ENCODE measurements at regions not wholly inside any gene's neighbourhood (a gene's known extent, or its start where the extent isn't known, plus 50 kb on each side); places are given as distances from the start of the nearest gene placed in this dataset.

DNA sequence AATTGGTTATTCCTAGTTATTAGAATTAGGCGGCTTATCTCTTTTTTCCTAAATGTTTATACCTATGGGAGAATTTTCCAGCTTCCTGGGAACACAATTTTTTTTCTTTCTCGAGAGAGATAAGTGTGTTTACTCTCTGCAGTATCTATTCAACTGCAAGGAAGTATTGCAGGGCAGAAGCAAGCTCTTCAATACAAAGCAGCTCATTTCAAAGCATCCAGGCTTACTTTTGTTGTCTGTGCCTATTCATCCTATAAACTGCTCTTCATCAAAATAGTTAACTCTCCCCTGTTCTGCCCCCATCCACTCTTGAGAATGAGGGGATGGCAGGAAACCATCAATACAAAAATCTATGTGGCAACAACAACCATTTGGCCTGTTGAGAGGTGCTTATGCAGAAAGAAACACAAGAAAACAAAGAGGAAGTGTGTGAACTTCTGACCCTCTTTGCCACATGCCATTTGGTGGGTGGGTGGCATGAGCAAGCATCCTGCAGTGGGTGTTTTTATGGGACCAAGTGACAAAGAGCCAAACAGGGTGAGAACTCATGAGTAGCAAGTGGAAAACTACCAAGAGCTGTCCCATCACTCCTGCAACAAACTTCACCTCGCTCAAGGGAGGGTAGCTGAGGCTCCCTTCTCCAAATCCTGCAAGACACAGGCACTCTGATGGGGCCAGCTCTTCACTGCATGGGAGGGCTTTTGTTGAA lies 50.6 kb upstream of the MRPS6 start:
- H3K27ac Mint-ChIP-seq, result no peak overlapping the region
- no peaks in the 10 kb centered on the region for H3K36me3 Mint-ChIP-seq
- peaks cover 12% of the 10 kb centered on the region for H3K4me1 Mint-ChIP-seq
- H3K9me3 Mint-ChIP-seq, result no peaks in the 10 kb centered on the region
- H3K4me3 Mint-ChIP-seq, result no peak overlapping the region
- DNase-seq, result peak; percentile 29
- H3K27me3 Mint-ChIP-seq, result no peaks in the 10 kb centered on the region

DNA sequence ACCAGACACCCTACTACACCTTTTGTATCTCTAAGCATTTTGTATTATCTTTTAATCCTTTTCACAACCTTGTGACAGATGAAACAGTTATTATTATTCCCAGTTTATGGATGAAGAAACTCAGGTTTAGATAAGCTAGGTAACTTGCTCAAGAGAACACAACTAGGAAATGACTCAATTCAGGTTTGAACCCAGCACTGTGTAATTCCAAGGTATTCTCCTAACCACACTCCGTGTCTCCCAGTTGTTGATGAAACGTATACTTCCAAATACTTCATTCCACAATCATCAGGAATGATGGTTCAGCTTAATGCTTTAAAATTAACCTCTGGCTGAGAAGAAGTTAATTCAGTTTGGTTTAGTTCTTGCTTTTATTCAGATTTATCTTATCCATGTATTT lies 51.7 kb upstream of the MRPS6 start:
- Mint-ChIP-seq H3K27ac (no peak overlapping the region), H3K36me3 (no peaks in the 10 kb centered on the region)

DNA sequence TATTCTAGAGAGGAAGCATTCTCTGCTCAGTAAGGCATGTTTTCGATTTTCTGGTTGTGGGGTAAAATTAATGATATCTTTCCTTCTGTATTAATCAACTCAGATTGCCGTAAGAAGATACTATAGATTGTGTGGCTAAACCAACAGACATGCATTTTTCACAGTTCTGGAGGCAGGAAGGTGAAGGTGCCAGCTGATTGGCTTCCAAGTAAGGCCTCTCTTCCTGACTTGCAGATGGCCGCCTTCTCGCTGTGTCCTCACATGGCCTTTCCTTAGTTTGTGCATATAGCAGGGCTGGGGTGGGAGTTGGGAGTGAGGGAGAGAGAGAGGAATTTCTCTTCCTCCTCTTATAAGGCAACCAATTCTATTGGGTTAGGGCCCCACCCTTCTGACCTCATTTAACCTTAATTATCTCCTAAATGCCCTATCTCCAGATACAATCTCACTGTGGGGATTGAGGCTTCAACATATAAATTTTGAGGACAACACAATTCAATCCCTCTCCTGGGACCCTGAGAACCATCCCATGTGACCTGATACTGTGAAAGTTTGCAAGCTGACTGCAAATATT lies 52.3 kb upstream of the MRPS6 start:
- Mint-ChIP-seq H3K27me3 (no peaks in the 10 kb centered on the region), H3K9me3 (peaks cover 1% of the 10 kb centered on the region), H3K4me3 (no peak overlapping the region), H3K27ac (no peak overlapping the region), H3K4me1 (peaks cover 12% of the 10 kb centered on the region), H3K36me3 (no peaks in the 10 kb centered on the region)
- DNase-seq, result no peak

More for the DNA sequence above, 51.7 kb upstream of the MRPS6 start:
- H3K27me3 Mint-ChIP-seq, result no peaks in the 10 kb centered on the region
- no peak for DNase-seq
- H3K4me3 Mint-ChIP-seq, result no peak overlapping the region
- peaks cover 1% of the 10 kb centered on the region for H3K9me3 Mint-ChIP-seq
- H3K4me1 Mint-ChIP-seq, result peaks cover 12% of the 10 kb centered on the region

DNA sequence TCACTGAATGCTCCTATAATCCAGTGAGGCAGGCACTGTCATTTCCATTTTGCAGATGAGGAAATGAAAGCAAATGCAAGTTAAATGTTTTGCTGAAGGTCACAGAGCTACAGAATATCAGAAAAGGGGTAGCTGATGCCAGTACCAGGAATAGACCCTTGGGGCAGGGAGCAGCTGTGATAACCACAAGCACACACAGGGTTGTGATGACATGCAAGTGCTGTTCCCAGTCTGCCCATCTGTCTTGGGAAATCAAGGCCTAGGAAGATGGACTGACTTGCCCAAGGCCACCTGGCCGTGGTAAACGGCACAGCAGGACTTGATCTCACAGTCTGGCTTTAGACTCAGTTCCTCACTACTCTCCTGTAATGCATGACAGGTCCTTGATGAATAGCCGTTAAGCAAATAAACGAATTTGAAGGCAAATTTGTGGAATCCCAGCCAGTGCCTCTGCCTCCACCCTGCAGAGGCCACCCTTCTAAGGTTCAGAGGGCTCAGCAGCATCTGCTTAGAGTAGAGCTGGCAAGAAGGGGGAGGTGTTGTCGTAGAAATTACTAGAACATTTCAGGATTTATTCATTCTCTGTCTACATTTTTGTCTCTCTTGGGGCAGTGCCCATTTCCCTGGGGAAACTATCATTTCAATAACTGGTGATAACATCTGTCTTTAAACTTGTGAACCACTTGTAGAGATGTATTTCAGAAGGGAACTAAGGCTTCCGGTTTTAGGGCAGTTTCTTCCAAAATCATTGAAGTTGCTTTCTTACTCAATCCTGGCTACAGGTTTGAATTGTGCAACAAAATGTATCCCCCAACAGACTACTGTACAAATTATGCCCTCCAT lies 53.2 kb upstream of the MRPS6 start:
- Mint-ChIP-seq H3K9me3 (peaks cover 4% of the 10 kb centered on the region), H3K36me3 (no peaks in the 10 kb centered on the region), H3K4me1 (peaks cover 12% of the 10 kb centered on the region), H3K27ac (no peak overlapping the region), H3K27me3 (no peaks in the 10 kb centered on the region), H3K4me3 (no peak overlapping the region)
- DNase-seq, result no peak

DNA sequence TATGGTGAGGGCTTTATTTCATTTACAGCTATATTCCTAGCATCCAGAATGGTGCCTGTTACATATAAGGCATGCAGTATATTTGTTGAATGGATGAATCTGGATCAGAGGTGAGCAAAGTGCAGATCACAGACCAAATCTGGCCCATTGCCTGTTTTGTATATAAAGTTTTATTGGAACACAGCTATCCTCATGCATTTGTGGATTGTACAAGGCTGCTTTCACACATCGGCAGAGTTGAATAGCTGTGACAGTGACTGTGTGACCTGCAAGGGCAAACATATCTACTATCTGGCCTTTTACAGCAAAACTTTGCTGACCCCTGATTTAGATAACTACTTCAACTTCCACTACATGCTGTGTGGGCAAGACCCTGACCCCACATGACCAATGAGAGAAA lies 54.0 kb upstream of the MRPS6 start:
- H3K9me3 Mint-ChIP-seq, result peaks cover 11% of the 10 kb centered on the region
- peaks cover 7% of the 10 kb centered on the region for H3K36me3 Mint-ChIP-seq
- H3K27me3 Mint-ChIP-seq, result no peaks in the 10 kb centered on the region
- H3K27ac Mint-ChIP-seq, result no peak overlapping the region
- no peak overlapping the region for H3K4me3 Mint-ChIP-seq
- H3K4me1 Mint-ChIP-seq, result peaks cover 12% of the 10 kb centered on the region
- DNase-seq, result no peak

DNA sequence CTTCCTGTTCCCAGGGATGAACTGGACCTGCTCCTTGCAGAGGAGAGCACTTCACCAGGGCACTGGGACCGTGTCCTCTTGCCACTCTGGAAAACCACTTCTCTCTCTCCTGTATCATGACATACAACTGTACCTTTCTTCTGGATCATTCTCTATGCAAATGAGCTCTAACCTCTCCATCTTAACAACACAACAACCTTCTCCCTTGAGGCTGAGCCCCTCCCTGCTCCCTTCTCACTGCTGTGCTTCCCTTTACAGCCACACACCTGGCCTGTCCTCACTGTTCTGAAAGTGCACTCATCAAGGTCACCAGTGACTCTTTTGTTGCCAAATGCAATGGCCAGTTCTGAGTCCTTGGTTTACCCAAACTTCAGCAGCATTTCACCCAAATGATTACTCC lies 54.5 kb upstream of the MRPS6 start:
- Mint-ChIP-seq H3K36me3 (peaks cover 7% of the 10 kb centered on the region), H3K4me3 (no peak overlapping the region), H3K9me3 (peaks cover 16% of the 10 kb centered on the region), H3K27me3 (no peaks in the 10 kb centered on the region), H3K4me1 (peaks cover 12% of the 10 kb centered on the region), H3K27ac (no peak overlapping the region)
- no peak for DNase-seq

DNA sequence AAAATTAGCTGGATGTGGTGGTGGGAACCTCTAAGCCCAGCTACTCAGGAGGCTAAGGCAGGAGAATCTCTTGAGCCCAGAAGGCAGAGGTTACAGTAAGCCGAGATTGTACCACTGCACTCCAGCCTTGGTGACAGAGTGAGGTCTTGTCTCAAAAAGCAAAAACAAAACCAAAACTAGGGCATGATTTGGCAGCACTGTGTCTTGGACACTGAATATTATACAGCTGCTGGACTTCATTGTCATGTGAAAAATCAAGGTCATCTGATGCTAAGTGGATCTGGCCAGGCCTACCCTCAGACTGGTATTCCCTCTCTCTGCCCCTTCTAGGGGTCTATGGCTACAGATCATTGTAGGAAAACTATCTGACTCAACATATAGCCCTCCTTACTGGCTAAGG lies 55.2 kb upstream of the MRPS6 start:
- peaks cover 21% of the 10 kb centered on the region for H3K9me3 Mint-ChIP-seq
- no peaks in the 10 kb centered on the region for H3K27me3 Mint-ChIP-seq
- H3K4me3 Mint-ChIP-seq, result no peak overlapping the region
- H3K36me3 Mint-ChIP-seq, result peaks cover 7% of the 10 kb centered on the region
- no peak overlapping the region for H3K27ac Mint-ChIP-seq
- H3K4me1 Mint-ChIP-seq, result peaks cover 12% of the 10 kb centered on the region
- no peak for DNase-seq

DNA sequence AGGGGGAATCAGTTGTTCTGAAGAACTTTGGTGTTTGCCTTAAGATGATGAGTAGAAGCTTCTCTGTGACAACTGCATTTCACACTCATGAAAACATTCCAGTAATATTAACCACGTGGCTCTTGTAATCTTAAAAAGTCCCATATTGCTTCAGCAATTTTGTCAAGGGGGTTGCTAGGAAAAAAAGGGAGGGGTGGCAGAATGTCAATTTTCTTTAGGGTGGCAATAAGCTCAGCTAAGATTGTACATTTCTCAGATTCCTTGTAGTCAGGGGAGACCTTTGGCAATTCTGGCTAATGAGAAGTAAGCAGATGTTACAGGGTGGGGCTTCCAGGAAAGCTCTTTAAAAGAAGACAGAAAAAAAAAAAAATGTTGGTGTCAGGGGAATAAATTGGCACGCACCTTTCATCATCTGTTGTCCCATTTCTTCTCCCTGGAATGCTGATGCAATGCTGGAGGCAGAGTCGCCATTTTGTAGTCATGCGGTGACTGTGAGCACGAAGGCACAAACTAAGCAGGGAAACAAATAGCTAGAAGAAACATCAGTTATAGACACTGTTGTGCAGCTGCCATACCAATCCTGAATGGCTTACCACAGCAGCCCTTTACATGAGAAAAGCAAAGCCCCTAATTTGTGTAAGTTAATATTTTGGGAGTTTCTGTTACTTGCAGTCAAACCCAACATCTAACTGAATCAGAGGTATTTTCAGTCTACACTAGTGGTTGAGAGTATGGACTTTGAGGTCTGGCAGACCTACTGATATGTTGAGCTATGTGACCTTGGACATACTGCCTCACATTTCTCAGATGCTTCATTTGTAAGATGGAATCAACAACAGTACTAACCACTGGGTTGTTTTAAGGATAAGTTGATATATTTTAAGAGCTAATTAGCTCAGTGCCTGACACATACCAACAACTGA lies 56.1 kb upstream of the MRPS6 start:
- Mint-ChIP-seq H3K4me3 (no peak overlapping the region), H3K27me3 (no peaks in the 10 kb centered on the region), H3K4me1 (peaks cover 11% of the 10 kb centered on the region), H3K27ac (no peak overlapping the region), H3K36me3 (peaks cover 7% of the 10 kb centered on the region), H3K9me3 (peaks cover 25% of the 10 kb centered on the region)
- DNase-seq, result no peak

DNA sequence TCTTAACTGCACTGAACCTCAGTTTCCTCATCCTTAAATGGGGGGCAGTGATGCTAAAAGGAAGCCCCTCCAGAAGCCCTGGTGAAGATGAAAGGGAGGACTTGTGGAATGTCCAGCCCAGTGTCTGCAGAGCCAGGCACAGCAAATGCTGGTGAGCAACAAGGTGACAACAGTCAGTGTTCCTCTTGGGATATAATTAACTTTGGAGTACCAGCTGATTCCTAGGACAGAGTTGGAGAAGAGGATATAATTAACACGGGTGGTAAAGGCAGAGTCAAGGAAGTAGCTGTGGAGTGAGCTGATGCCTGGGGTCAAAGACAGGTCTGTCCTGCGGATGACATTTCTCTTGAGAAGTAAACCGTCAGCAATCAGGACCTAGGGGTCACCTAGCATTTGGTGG lies 60.7 kb upstream of the MRPS6 start:
- H3K27ac Mint-ChIP-seq, result no peak overlapping the region
- H3K4me1 Mint-ChIP-seq, result peaks cover 6% of the 10 kb centered on the region
- H3K27me3 Mint-ChIP-seq, result no peaks in the 10 kb centered on the region
- peaks cover 42% of the 10 kb centered on the region for H3K9me3 Mint-ChIP-seq
- DNase-seq, result no peak
- H3K36me3 Mint-ChIP-seq, result peaks cover 18% of the 10 kb centered on the region
- no peak overlapping the region for H3K4me3 Mint-ChIP-seq

DNA sequence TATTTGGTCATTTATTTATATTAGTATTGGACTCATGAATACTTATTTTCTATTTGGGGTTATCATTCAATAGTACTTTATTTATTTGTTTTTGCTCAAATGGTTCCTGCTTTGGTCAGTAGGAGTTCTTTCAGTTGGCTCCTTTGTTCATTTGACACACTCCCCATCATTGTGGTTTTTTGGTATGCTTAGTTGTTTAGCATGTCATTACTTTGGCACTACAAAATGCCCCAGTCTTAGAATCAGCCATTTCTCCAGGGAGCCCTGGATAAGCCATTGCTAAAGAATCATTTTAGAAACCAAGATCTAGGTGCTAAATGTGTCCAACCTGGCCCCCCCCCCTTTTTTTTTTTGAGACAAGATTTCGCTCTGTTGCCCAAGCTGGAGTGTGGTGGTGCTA lies 61.7 kb upstream of the MRPS6 start:
- peaks cover 18% of the 10 kb centered on the region for H3K36me3 Mint-ChIP-seq

DNA sequence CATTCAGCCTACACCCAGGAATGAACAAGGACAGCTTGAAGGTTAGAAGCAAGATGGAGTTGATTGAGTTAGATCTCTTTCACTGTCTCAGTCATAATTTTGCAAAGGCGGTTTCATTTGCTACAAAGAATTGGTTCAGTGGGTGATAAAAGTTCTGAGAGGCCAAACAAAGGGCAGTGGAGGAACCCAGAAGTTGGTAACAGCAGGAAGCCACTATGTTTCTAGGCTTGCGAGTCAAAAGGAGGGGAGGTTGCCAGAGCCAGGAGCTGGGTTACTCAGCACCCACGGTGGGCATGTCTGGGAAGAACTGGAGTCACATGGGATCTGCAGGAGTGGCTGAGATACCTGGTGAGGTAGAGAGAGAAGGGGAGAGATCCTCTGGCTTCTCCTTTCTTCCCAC lies 64.2 kb upstream of the MRPS6 start:
- H3K36me3 Mint-ChIP-seq, result peaks cover 10% of the 10 kb centered on the region
- peaks cover 29% of the 10 kb centered on the region for H3K9me3 Mint-ChIP-seq
- no peak overlapping the region for H3K4me3 Mint-ChIP-seq
- no peak for DNase-seq
- H3K27me3 Mint-ChIP-seq, result no peaks in the 10 kb centered on the region
- no peak overlapping the region for H3K27ac Mint-ChIP-seq
- peaks cover 6% of the 10 kb centered on the region for H3K4me1 Mint-ChIP-seq

More for the DNA sequence above, 61.7 kb upstream of the MRPS6 start:
- Mint-ChIP-seq H3K9me3 (peaks cover 41% of the 10 kb centered on the region), H3K4me3 (no peak overlapping the region), H3K27me3 (no peaks in the 10 kb centered on the region), H3K4me1 (peaks cover 6% of the 10 kb centered on the region), H3K27ac (no peak overlapping the region)
- DNase-seq, result no peak

DNA sequence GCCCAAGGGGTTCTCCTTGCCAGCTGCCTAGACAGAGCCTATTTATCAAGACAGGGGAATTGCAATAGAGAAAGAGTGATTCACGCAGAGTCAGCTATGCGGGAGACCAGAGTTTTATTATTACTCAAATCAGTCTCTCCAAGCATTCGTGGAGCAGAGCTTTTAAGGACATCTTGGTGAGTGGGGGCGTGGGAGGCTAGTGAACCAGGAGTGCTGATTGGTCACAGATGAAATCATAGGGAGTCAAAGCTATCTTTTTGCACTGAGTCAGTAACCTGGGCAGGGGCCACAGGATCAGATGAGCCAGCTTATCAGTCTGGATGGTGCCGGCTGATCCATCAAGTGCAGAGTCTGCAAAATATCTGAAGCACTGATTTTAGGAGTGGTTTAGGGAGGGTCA lies 64.8 kb upstream of the MRPS6 start:
- H3K27ac Mint-ChIP-seq, result no peak overlapping the region
- H3K4me1 Mint-ChIP-seq, result peaks cover 6% of the 10 kb centered on the region
- no peak for DNase-seq
- peaks cover 10% of the 10 kb centered on the region for H3K36me3 Mint-ChIP-seq
- H3K9me3 Mint-ChIP-seq, result peaks cover 25% of the 10 kb centered on the region
- no peak overlapping the region for H3K4me3 Mint-ChIP-seq
- no peaks in the 10 kb centered on the region for H3K27me3 Mint-ChIP-seq

DNA sequence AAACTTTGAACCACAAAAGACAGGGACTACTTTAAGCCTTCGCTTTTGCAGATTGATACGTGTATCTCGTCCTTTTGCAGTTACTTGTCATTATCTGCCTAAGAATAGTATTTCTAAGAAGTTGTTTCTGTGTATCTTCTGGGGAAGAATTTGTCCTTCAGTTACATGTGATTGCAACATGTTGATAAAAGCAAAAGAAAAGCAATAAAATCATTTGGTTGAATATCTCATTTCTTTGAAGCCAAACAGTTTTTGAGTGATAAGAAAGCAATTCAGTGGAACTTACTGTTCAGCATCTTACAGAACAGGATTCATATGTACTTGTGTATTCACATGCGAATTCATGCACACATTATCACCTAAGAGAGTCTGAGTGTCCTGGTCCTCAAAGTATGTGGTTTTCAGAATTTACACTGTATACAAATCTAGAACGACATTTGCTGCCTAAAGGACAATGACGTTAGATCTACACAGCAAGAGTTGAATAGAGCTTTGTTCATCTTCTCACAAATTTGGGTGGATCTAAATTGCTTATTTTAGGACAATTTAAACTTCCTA lies 66.7 kb upstream of the MRPS6 start:
- Mint-ChIP-seq H3K9me3 (peaks cover 13% of the 10 kb centered on the region), H3K4me3 (no peak overlapping the region), H3K36me3 (peaks cover 6% of the 10 kb centered on the region), H3K27ac (no peak overlapping the region), H3K27me3 (no peaks in the 10 kb centered on the region), H3K4me1 (peaks cover 6% of the 10 kb centered on the region)
- DNase-seq, result no peak

DNA sequence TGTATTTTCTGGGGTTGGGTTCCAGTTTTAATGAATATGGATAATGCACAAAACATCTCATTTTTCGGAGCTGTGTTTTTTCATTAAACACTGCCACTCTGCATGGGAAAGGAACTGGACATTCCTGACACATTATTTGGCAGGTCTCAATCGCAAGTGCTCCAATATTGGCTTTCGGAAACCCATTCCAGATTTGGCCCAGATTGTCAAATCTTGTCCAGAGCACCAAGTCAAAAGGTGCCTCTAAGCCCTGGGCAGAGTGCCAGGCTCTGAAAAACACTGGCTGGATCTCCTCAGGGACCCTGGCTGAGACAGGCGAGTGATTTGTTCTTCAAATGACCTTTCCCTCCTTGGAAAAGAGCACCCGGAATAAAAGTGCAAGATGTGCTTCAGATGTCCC lies 68.4 kb upstream of the MRPS6 start:
- no peaks in the 10 kb centered on the region for H3K27me3 Mint-ChIP-seq
- no peak for DNase-seq

More for the DNA sequence above, 68.4 kb upstream of the MRPS6 start:
- Mint-ChIP-seq H3K4me1 (peaks cover 8% of the 10 kb centered on the region), H3K4me3 (no peak overlapping the region), H3K27ac (no peak overlapping the region), H3K9me3 (peaks cover 4% of the 10 kb centered on the region), H3K36me3 (no peaks in the 10 kb centered on the region)
